Midbrain (tissue), 1 donor: ENCODE measurements at regions not wholly inside any gene's neighbourhood (a gene's known extent, or its start where the extent isn't known, plus 50 kb on each side); places are given as distances from the start of the nearest gene placed in this dataset.

Source experiments
- DNase-seq: peaks from one replicate; lab custom pipeline; 2025; lab: John Stamatoyannopoulos, UW

GRCh38 chr6:151701911-151702562, 105.4 kb upstream of the ESR1 start:
- no peak for DNase-seq

- DNase-seq: no peak
Observed at GRCh38 chr6:151702851-151703658, 104.4 kb upstream of the ESR1 start.

GRCh38 chr6:151704383-151704782, 103.1 kb upstream of the ESR1 start:
- no peak for DNase-seq

GRCh38 chr6:151705993-151706733, 101.3 kb upstream of the ESR1 start:
- DNase-seq: no peak

GRCh38 chr6:151709329-151709728, 98.2 kb upstream of the ESR1 start:
- DNase-seq: no peak

- no peak for DNase-seq
Observed at GRCh38 chr6:151716526-151716932, 91.0 kb upstream of the ESR1 start.

GRCh38 chr6:151719070-151719469, 88.4 kb upstream of the ESR1 start:
- no peak for DNase-seq

- no peak for DNase-seq
Observed at GRCh38 chr6:151721146-151721545, 86.3 kb upstream of the ESR1 start.

- no peak for DNase-seq
Observed at GRCh38 chr6:151721671-151722070, 85.8 kb upstream of the ESR1 start.

GRCh38 chr6:151722342-151722741, 85.1 kb upstream of the ESR1 start:
- DNase-seq: no peak

- no peak for DNase-seq
Observed at GRCh38 chr6:151723152-151723551, 84.3 kb upstream of the ESR1 start.

- no peak for DNase-seq
Observed at GRCh38 chr6:151729829-151730495, 77.5 kb upstream of the ESR1 start.

- no peak for DNase-seq
Observed at GRCh38 chr6:151730496-151730870, 77.0 kb upstream of the ESR1 start.

- no peak for DNase-seq
Observed at GRCh38 chr6:151731313-151731712, 76.2 kb upstream of the ESR1 start.

- DNase-seq: no peak
Observed at GRCh38 chr6:151733680-151734320, 73.7 kb upstream of the ESR1 start.

GRCh38 chr6:151738267-151738666, 69.2 kb upstream of the ESR1 start:
- DNase-seq: no peak

GRCh38 chr6:151738960-151739359, 68.5 kb upstream of the ESR1 start:
- DNase-seq: no peak

- no peak for DNase-seq
Observed at GRCh38 chr6:151740820-151741219, 66.7 kb upstream of the ESR1 start.

GRCh38 chr6:151747896-151748295, 59.6 kb upstream of the ESR1 start:
- DNase-seq: no peak

- no peak for DNase-seq
Observed at GRCh38 chr6:151749341-151749740, 58.1 kb upstream of the ESR1 start.

- DNase-seq: no peak
Observed at GRCh38 chr6:151753581-151753980, 53.9 kb upstream of the ESR1 start.

- no peak for DNase-seq
Observed at GRCh38 chr6:151757506-151757955, 50.0 kb upstream of the ESR1 start.
